ENCODE measurements at regions not wholly inside any gene's neighbourhood (a gene's known extent, or its start where the extent isn't known, plus 50 kb on each side); places are given as distances from the start of the nearest gene placed in this dataset.

- intact Hi-C loops (cut with DNase I; ENCODE audit: low total_unique reads): no loop called here
- H3K4me3 ChIP-seq (ENCODE audit: low read depth, poor library complexity, severe bottlenecking): no peak overlapping the region
- 87 to 89% methylated on average over 10 of the region's 10 CpGs for WGBS, 2 donors
- TF ChIP-seq POLR2A (IDR thresholded peaks at IDR 0.05): no peak
- TF ChIP-seq CTCF (IDR thresholded peaks at IDR 0.05): no peak
- no peak for DNase-seq (ENCODE audit: low spot score in 2 of 2)
Measured at GRCh38 chr4:146113171-146113570, 62.3 kb upstream of the LSM6 start.

GRCh38 chr4:146112389-146112788, 63.1 kb upstream of the LSM6 start:
- TF ChIP-seq POLR2A (IDR thresholded peaks at IDR 0.05) (no peak), CTCF (IDR thresholded peaks at IDR 0.05) (no peak)
- DNase-seq (ENCODE audit: low spot score in 2 of 2): no peak
- intact Hi-C loops (cut with DNase I; ENCODE audit: low total_unique reads): no loop called here
- H3K4me3 ChIP-seq (ENCODE audit: low read depth, poor library complexity, severe bottlenecking): no peak overlapping the region

- H3K4me3 ChIP-seq (ENCODE audit: low read depth, poor library complexity, severe bottlenecking): no peak overlapping the region
- no peak for DNase-seq (ENCODE audit: low spot score in 2 of 2)
- TF ChIP-seq POLR2A (IDR thresholded peaks at IDR 0.05): no peak
- no peak for TF ChIP-seq CTCF (IDR thresholded peaks at IDR 0.05)
- 70 to 80% methylated on average over 4 of the region's 4 CpGs for WGBS, 2 donors
- intact Hi-C loops (cut with DNase I; ENCODE audit: low total_unique reads): no loop called here
Measured at GRCh38 chr4:146110871-146111485, 64.5 kb upstream of the LSM6 start.

- no peak for DNase-seq (ENCODE audit: low spot score in 2 of 2)
- WGBS, 2 donors: 58 to 64% methylated on average over 1 of the region's 1 CpG
- intact Hi-C loops (cut with DNase I; ENCODE audit: low total_unique reads): no loop called here
Measured at GRCh38 chr4:146108756-146109155, 66.8 kb upstream of the LSM6 start.

GRCh38 chr4:146107587-146108240, 67.8 kb upstream of the LSM6 start:
- TF ChIP-seq POLR2A (IDR thresholded peaks at IDR 0.05): no peak
- TF ChIP-seq CTCF (IDR thresholded peaks at IDR 0.05): no peak
- 90 to 91% methylated on average over 3 of the region's 3 CpGs for WGBS, 2 donors
- H3K4me3 ChIP-seq (ENCODE audit: low read depth, poor library complexity, severe bottlenecking): no peak overlapping the region
- no peak for DNase-seq (ENCODE audit: low spot score in 2 of 2)
- intact Hi-C loops (cut with DNase I; ENCODE audit: low total_unique reads): no loop called here

More at GRCh38 chr4:146108756-146109155, 66.8 kb upstream of the LSM6 start:
- TF ChIP-seq POLR2A (IDR thresholded peaks at IDR 0.05): no peak
- TF ChIP-seq CTCF (IDR thresholded peaks at IDR 0.05): no peak
- no peak overlapping the region for H3K4me3 ChIP-seq (ENCODE audit: low read depth, poor library complexity, severe bottlenecking)

GRCh38 chr4:146105464-146105863, 70.1 kb upstream of the LSM6 start:
- intact Hi-C loops (cut with DNase I; ENCODE audit: low total_unique reads): no loop called here
- no peak overlapping the region for H3K4me3 ChIP-seq (ENCODE audit: low read depth, poor library complexity, severe bottlenecking)
- no peak for DNase-seq (ENCODE audit: low spot score in 2 of 2)
- no peak for TF ChIP-seq POLR2A (IDR thresholded peaks at IDR 0.05)
- TF ChIP-seq CTCF (IDR thresholded peaks at IDR 0.05): no peak
- 71 to 74% methylated on average over 1 of the region's 1 CpG for WGBS, 2 donors
